Fibroblast of mammary gland (primary cell): ENCODE measurements at regions not wholly inside any gene's neighbourhood (a gene's known extent, or its start where the extent isn't known, plus 50 kb on each side); places are given as distances from the start of the nearest gene placed in this dataset.

Experiments used
- DNase-seq: peaks from one replicate; pipeline ENCODE4 v3.0.0-alpha.2; 2010; ENCODE audit warnings: low read depth
- H3K4me3 ChIP-seq: 2 replicates; pipeline ENCODE4 v1.5.1; 2011; ENCODE audit warnings: low read depth, mild to moderate bottlenecking, low read length, moderate library complexity; ENCODE audit not compliant: control insufficient read depth
- TF ChIP-seq, protein P1 (sequence below): conservative IDR thresholded peaks from 2 replicates; pipeline ENCODE4 v1.5.1; 2011; ENCODE audit warnings: low read depth, low read length, inconsistent platforms; ENCODE audit not compliant: control insufficient read depth, insufficient read depth

DNA sequence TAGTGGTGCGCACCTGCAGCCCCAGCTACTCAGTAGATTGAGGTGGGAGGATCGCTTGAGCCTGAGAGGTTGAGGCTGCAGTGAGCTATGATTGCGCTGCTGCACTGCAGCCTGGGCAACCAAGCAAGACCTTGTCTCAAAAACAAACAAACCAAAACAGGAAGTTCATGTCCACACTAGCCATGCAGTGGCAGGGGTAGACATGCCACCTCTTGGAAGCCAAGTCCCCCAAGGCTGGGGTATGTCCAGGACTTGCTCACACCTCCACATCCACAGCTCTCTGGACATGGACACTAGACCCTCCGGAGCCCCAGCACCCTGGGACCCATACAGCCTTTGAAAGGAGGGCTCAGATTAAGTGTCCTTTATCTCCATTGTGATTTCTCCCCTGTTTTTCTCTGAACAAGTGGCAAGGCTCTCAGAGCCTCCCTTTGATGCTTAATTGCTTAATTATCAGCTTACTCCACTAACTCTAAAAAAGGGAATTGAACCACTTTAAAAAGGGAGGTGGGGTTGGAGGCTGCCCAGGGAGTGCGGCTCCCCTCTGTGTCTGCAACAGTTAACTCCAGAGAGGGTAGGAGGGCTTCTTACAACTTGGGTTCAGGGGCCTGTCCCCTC, 424.6 kb upstream of the C16orf82 start:
- no peak overlapping the region for H3K4me3 ChIP-seq
- TF ChIP-seq, protein P1, sequence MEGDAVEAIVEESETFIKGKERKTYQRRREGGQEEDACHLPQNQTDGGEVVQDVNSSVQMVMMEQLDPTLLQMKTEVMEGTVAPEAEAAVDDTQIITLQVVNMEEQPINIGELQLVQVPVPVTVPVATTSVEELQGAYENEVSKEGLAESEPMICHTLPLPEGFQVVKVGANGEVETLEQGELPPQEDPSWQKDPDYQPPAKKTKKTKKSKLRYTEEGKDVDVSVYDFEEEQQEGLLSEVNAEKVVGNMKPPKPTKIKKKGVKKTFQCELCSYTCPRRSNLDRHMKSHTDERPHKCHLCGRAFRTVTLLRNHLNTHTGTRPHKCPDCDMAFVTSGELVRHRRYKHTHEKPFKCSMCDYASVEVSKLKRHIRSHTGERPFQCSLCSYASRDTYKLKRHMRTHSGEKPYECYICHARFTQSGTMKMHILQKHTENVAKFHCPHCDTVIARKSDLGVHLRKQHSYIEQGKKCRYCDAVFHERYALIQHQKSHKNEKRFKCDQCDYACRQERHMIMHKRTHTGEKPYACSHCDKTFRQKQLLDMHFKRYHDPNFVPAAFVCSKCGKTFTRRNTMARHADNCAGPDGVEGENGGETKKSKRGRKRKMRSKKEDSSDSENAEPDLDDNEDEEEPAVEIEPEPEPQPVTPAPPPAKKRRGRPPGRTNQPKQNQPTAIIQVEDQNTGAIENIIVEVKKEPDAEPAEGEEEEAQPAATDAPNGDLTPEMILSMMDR: no peak
- DNase-seq: no peak

DNA sequence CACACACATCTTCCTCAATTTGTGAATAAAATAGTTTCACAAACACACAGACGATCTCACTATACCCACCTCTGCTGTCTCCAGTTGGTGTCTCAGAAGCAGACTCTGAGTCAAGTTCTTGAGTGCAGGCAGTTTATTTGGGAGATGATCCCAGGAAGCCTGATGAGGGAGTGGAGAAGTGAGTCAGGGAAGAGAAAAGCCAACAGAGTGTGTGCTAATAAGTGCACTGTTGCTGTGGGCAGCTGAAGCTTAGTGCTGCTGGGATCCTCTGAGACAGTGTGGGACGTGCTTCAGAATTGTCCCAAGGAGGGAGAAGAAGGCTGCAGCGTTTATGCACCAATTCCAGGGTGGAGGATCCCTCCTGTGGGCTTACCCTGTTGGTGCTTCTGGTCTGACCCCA, 423.2 kb upstream of the C16orf82 start:
- no peak overlapping the region for H3K4me3 ChIP-seq
- TF ChIP-seq, protein P1: no peak
- no peak for DNase-seq

DNA sequence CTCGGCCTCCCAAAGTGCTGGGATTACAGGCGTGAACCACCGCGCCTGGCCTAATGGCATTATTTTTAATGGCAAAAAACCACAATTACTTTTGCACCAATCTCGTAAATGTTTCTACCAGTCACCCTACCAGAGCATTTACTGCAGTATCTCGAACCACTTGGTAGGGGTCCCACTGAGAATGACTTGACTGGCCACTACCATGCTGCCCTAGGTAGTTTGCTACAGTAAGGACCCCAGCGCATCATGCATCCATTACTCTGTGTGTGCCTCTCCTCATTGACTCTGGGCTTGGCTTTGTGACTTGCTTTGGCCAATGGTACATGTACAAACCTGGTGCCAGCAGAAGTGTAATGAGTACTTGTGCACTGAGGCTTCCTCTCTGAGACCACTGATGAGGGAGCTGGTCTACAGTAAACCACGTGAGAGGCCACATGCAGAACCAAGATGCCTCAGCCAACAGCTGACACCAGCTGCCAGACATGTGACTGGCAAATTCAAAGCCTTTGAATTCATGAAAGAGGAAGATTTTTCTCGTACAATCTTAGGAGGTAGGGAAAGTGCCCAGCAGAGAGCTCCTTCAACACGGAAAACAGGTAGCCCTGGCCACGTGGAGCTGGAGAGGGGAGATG, 421.7 kb upstream of the C16orf82 start:
- DNase-seq: no peak
- TF ChIP-seq, protein P1: no peak
- H3K4me3 ChIP-seq: no peak overlapping the region

GRCh38 chr16:26645614-26646013, 421.1 kb upstream of the C16orf82 start:
- DNase-seq: no peak
- no peak overlapping the region for H3K4me3 ChIP-seq
- TF ChIP-seq, protein P1: no peak

- H3K4me3 ChIP-seq: no peak overlapping the region
- DNase-seq: no peak
- TF ChIP-seq, protein P1: no peak
Observed at GRCh38 chr16:26647870-26648269, 418.9 kb upstream of the C16orf82 start.

DNA sequence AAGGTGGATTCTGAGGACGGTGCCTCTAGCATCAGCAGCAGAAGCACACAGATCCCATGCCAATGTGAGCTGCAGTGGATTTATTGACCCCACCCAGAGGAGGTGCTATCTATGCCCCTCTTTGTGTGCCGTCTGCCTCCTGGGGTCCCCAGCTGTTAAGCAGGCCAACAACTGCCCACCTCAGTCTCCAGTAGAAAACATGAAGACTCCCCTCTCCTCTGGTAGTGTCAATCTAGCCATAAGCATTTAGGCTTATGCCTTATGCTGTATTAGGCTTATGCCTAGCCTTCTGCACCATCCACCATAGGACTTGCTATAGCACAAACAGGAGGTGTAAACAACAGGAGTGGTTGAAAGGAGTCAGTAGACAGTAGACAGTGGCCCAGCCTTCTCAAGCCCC, 417.9 kb upstream of the C16orf82 start:
- no peak for DNase-seq
- no peak overlapping the region for H3K4me3 ChIP-seq
- TF ChIP-seq, protein P1: no peak

DNA sequence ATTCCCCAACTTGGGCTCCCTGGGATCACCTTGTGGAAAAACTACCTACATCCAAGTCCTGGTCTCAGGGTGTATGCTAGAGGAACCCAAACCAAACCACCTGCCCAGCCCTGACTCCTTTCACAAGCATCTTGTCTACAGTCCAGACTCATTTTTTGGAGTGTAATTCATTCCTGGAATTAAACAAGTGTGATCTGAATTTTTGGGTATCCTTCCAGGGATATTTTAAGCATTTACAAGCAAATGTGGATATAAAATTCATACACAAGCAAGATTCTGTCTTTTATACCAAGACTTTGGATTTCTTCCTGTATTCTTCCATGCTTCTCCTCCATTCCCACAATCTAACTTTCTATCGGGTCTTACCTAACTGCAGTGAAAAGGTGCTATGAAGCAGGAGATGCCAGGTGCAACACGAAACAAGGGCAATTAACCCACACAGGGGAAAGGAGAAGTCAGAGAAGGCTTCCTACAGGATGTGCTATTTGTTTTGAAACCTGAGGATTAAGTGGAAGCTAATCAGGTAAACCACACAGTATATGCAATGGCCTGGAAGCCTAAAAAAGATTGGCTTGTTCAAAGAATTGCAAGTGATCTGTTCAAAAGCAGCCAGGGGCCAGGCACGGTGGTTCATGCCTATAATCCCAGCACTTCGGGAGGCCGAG, 417.2 kb upstream of the C16orf82 start:
- no peak for DNase-seq
- no peak overlapping the region for H3K4me3 ChIP-seq
- TF ChIP-seq, protein P1: no peak
